Mesothelial cell of epicardium (in vitro differentiated cells): ENCODE measurements at regions not wholly inside any gene's neighbourhood (a gene's known extent, or its start where the extent isn't known, plus 50 kb on each side); places are given as distances from the start of the nearest gene placed in this dataset.
"Not testable (repeated sequence)": the region's sequence is repeated elsewhere in the genome, so short reads cannot be mapped to it uniquely, and the experiment has no call there.

ENCODE experiments used
- DNase-seq, 2 experiments: peaks; one replicate each; pipeline ENCODE4 v3.0.0; 2021; ENCODE audit warnings: low spot score in 2 of 2; ENCODE audit not compliant: unreplicated experiment in 2 of 2
- H3K27ac Mint-ChIP-seq: 2 replicates; pipeline ENCODE4 v1.8.0; 2021; ENCODE audit warnings: mixed read lengths
- H3K27me3 Mint-ChIP-seq: 2 replicates; pipeline ENCODE4 v1.8.0; 2021; ENCODE audit warnings: low read depth, mixed read lengths
- H3K36me3 Mint-ChIP-seq: 2 replicates; pipeline ENCODE4 v1.8.0; 2021; ENCODE audit warnings: mixed read lengths
- H3K4me1 Mint-ChIP-seq: 2 replicates; pipeline ENCODE4 v1.8.0; 2021; ENCODE audit warnings: mixed read lengths
- H3K4me3 Mint-ChIP-seq: 2 replicates; pipeline ENCODE4 v1.8.0; 2021; ENCODE audit warnings: mild to moderate bottlenecking, moderate library complexity, mixed read lengths
- H3K9me3 Mint-ChIP-seq: 2 replicates; pipeline ENCODE4 v1.8.0; 2021; ENCODE audit warnings: mixed read lengths
- CTCF ChIP-seq: fragments of 200-600 bp; sonication (generic); IDR thresholded peaks from one replicate; pipeline ENCODE4 v1.5.0; 2021; ENCODE audit warnings: antibody characterized with exemption; ENCODE audit not compliant: unreplicated experiment

GRCh38 chr3:75395580-75396315 lies 268.4 kb upstream of the FRG2C start:
- peaks cover 4% of the 10 kb centered on the region for H3K9me3 Mint-ChIP-seq
- H3K27ac Mint-ChIP-seq: no peak overlapping the region
- no peak for TF ChIP-seq CTCF
- H3K36me3 Mint-ChIP-seq: no peaks in the 10 kb centered on the region
- no peaks in the 10 kb centered on the region for H3K27me3 Mint-ChIP-seq
- H3K4me1 Mint-ChIP-seq: peaks cover 24% of the 10 kb centered on the region
- no peak overlapping the region for H3K4me3 Mint-ChIP-seq
- no peak for DNase-seq

- Mint-ChIP-seq H3K36me3 (no peaks in the 10 kb centered on the region), H3K27me3 (no peaks in the 10 kb centered on the region), H3K9me3 (peaks cover 4% of the 10 kb centered on the region), H3K4me3 (no peak overlapping the region), H3K4me1 (peaks cover 24% of the 10 kb centered on the region), H3K27ac (no peak overlapping the region)
- DNase-seq: no peak
- TF ChIP-seq CTCF: no peak
These were observed 267.8 kb upstream of the FRG2C start for GRCh38 chr3:75396316-75396802.

GRCh38 chr3:75397486-75397885 lies 266.6 kb upstream of the FRG2C start:
- not testable (repeated sequence) for H3K27ac Mint-ChIP-seq, DNase-seq, H3K27me3 Mint-ChIP-seq, H3K9me3 Mint-ChIP-seq, H3K4me3 Mint-ChIP-seq, H3K36me3 Mint-ChIP-seq
- H3K4me1 Mint-ChIP-seq: peaks cover 24% of the 10 kb centered on the region

GRCh38 chr3:75422101-75422945 lies 241.8 kb upstream of the FRG2C start:
- peak; percentile 74 for TF ChIP-seq CTCF
- H3K4me1 Mint-ChIP-seq, H3K4me3 Mint-ChIP-seq, H3K36me3 Mint-ChIP-seq, H3K9me3 Mint-ChIP-seq, H3K27ac Mint-ChIP-seq, H3K27me3 Mint-ChIP-seq: not testable (repeated sequence)
- peak in 1 of 2 experiments; percentile 76 for DNase-seq

- H3K27me3 Mint-ChIP-seq, H3K4me1 Mint-ChIP-seq, H3K36me3 Mint-ChIP-seq, H3K4me3 Mint-ChIP-seq, H3K9me3 Mint-ChIP-seq, DNase-seq, H3K27ac Mint-ChIP-seq: not testable (repeated sequence)
These were observed 238.7 kb upstream of the FRG2C start for GRCh38 chr3:75425379-75425778.

GRCh38 chr3:75427486-75427885 lies 236.6 kb upstream of the FRG2C start:
- H3K36me3 Mint-ChIP-seq, H3K4me1 Mint-ChIP-seq, H3K4me3 Mint-ChIP-seq, H3K27me3 Mint-ChIP-seq, H3K27ac Mint-ChIP-seq, H3K9me3 Mint-ChIP-seq, DNase-seq: not testable (repeated sequence)

- not testable (repeated sequence) for H3K27me3 Mint-ChIP-seq, DNase-seq, H3K9me3 Mint-ChIP-seq, H3K27ac Mint-ChIP-seq, H3K36me3 Mint-ChIP-seq, H3K4me1 Mint-ChIP-seq, H3K4me3 Mint-ChIP-seq
These were observed 236.2 kb upstream of the FRG2C start for GRCh38 chr3:75427906-75428305.
